ENCODE measurements at regions not wholly inside any gene's neighbourhood (a gene's known extent, or its start where the extent isn't known, plus 50 kb on each side); places are given as distances from the start of the nearest gene placed in this dataset.

DNA sequence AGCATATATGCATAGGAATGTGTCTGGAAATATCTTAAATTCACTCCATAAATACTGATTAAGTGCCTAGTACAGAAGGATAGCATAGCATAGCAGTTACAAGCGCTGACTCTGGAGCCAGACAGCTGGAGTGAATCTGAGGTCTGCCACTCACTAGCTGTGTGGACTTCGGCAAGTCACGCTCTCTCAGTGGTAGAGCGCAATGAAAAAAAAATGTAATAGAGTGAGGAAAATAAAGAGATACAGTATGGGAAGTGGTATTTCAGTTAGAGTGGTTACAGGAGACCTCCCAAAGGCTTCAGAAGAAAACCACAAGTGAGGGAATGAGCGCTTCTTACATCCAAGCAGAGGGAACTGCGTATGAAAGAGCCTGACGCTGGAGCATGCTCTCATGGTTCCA lies 338.9 kb upstream of the PRMT6 start:
- no peaks in the 10 kb centered on the region for H3K27me3 Mint-ChIP-seq (ENCODE audit: unreplicated experiment)
- no peak overlapping the region for H3K4me3 Mint-ChIP-seq (ENCODE audit: unreplicated experiment)
- no peaks in the 10 kb centered on the region for H3K9me3 Mint-ChIP-seq (ENCODE audit: unreplicated experiment)
- no peaks in the 10 kb centered on the region for H3K36me3 Mint-ChIP-seq (ENCODE audit: low read depth, unreplicated experiment)
- no peak overlapping the region for H3K27ac Mint-ChIP-seq (ENCODE audit: unreplicated experiment)
- no peaks in the 10 kb centered on the region for H3K4me1 Mint-ChIP-seq (ENCODE audit: unreplicated experiment)
- DNase-seq (ENCODE audit: low spot score), result no peak
- TF ChIP-seq, protein P1, sequence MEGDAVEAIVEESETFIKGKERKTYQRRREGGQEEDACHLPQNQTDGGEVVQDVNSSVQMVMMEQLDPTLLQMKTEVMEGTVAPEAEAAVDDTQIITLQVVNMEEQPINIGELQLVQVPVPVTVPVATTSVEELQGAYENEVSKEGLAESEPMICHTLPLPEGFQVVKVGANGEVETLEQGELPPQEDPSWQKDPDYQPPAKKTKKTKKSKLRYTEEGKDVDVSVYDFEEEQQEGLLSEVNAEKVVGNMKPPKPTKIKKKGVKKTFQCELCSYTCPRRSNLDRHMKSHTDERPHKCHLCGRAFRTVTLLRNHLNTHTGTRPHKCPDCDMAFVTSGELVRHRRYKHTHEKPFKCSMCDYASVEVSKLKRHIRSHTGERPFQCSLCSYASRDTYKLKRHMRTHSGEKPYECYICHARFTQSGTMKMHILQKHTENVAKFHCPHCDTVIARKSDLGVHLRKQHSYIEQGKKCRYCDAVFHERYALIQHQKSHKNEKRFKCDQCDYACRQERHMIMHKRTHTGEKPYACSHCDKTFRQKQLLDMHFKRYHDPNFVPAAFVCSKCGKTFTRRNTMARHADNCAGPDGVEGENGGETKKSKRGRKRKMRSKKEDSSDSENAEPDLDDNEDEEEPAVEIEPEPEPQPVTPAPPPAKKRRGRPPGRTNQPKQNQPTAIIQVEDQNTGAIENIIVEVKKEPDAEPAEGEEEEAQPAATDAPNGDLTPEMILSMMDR (IDR thresholded peaks at IDR 0.05; ENCODE audit: unreplicated experiment), result no peak

DNA sequence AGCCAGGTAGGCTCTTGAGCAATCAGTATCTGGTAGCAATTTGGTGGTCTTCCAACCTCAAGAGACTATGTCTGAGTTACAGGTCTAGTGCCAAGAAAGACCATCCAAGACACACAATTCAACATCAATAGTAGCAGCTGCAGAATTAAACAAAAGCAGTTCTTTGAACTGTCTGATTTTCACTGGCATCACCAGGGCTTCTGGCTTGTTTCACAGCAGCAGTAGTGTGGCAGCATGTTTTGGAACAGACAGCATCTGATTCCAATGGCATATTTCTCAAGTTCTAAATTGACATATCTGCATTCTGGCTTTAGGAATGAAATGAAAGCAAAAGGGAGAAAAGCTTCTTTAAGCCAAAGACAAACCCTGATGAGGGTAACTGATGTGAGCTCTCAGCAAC lies 334.7 kb upstream of the PRMT6 start:
- H3K4me3 Mint-ChIP-seq (ENCODE audit: unreplicated experiment), result no peak overlapping the region
- TF ChIP-seq, protein P1 (IDR thresholded peaks at IDR 0.05; ENCODE audit: unreplicated experiment), result no peak
- no peaks in the 10 kb centered on the region for H3K36me3 Mint-ChIP-seq (ENCODE audit: low read depth, unreplicated experiment)
- no peaks in the 10 kb centered on the region for H3K4me1 Mint-ChIP-seq (ENCODE audit: unreplicated experiment)
- no peaks in the 10 kb centered on the region for H3K9me3 Mint-ChIP-seq (ENCODE audit: unreplicated experiment)
- H3K27ac Mint-ChIP-seq (ENCODE audit: unreplicated experiment), result no peak overlapping the region
- no peaks in the 10 kb centered on the region for H3K27me3 Mint-ChIP-seq (ENCODE audit: unreplicated experiment)
- DNase-seq (ENCODE audit: low spot score), result no peak

DNA sequence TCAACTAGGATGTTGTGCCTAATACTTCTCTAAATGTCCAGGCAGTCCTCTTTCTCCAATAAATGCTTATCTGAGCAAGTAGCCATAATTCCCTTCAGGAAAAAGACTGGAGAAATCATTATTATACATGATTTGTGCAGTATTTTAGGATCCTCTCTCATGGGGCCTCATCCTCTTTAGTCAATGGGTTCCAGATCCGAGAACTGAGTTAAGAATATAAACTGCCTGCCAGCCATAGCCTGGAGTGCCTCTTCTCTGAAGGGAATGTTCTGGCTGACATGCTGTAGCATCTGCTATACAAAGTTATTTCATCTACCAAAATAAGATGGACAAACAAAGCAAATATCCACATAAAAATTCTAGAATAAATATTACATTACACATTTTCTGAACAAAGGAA lies 334.0 kb upstream of the PRMT6 start:
- DNase-seq (ENCODE audit: low spot score), result no peak
- Mint-ChIP-seq H3K9me3 (ENCODE audit: unreplicated experiment) (no peaks in the 10 kb centered on the region), H3K36me3 (ENCODE audit: low read depth, unreplicated experiment) (no peaks in the 10 kb centered on the region), H3K27ac (ENCODE audit: unreplicated experiment) (no peak overlapping the region), H3K4me3 (ENCODE audit: unreplicated experiment) (no peak overlapping the region), H3K4me1 (ENCODE audit: unreplicated experiment) (no peaks in the 10 kb centered on the region), H3K27me3 (ENCODE audit: unreplicated experiment) (no peaks in the 10 kb centered on the region)
- TF ChIP-seq, protein P1 (IDR thresholded peaks at IDR 0.05; ENCODE audit: unreplicated experiment), result no peak

DNA sequence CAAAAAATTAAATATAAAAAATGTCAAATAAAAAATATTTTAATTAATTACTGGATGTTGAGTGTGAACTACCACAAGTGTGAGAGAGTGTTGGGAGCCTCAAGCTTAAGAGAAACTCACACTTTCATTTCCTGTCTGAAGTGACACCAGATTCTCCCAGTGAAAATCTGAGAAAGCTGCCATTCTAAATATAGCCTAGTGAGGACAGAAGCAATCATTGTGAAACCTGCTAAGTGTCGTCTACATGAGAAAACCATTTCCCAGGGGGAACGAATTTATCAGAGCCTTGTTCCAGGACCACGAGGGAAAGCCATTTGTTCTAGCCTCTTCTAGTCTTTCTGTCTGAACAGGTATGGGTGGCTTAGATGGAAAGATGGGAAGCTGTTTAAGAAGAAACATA lies 329.3 kb upstream of the PRMT6 start:
- Mint-ChIP-seq H3K4me3 (ENCODE audit: unreplicated experiment) (no peak overlapping the region), H3K4me1 (ENCODE audit: unreplicated experiment) (no peaks in the 10 kb centered on the region), H3K9me3 (ENCODE audit: unreplicated experiment) (no peaks in the 10 kb centered on the region), H3K27ac (ENCODE audit: unreplicated experiment) (no peak overlapping the region), H3K27me3 (ENCODE audit: unreplicated experiment) (no peaks in the 10 kb centered on the region), H3K36me3 (ENCODE audit: low read depth, unreplicated experiment) (no peaks in the 10 kb centered on the region)
- TF ChIP-seq, protein P1 (IDR thresholded peaks at IDR 0.05; ENCODE audit: unreplicated experiment), result no peak
- no peak for DNase-seq (ENCODE audit: low spot score)

DNA sequence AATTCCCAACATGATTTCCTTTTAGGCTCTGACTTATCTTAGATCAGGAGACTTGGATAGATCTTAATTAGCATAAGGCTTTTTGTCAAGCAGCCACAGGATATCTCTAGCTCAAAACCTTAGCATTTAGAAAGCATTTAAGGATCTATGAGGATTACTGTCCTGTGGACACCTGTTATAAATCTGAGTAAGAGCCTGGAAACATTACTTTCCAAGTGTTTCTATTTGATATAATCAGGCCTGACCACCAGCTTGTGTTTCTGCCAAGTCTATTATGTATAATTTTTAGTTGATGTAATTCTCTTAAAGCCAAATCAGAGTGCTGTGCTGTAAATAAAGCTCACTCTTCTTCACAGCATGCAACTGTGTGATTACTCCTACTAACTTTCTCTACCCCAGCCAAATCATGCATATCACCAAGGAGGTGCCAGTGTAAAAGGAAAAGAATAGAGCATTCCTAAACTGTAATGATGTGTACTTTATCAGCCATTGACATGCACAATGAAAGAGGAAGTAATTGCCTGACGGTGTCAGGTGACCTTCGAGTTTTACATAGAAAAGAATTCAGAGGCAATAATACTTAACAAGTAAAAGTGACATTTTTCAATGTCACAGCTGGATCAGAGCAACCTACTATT lies 309.9 kb upstream of the PRMT6 start:
- Mint-ChIP-seq H3K27ac (ENCODE audit: unreplicated experiment) (no peak overlapping the region), H3K9me3 (ENCODE audit: unreplicated experiment) (no peaks in the 10 kb centered on the region), H3K27me3 (ENCODE audit: unreplicated experiment) (no peaks in the 10 kb centered on the region), H3K36me3 (ENCODE audit: low read depth, unreplicated experiment) (no peaks in the 10 kb centered on the region), H3K4me3 (ENCODE audit: unreplicated experiment) (no peak overlapping the region), H3K4me1 (ENCODE audit: unreplicated experiment) (peaks cover 4% of the 10 kb centered on the region)
- TF ChIP-seq, protein P1 (IDR thresholded peaks at IDR 0.05; ENCODE audit: unreplicated experiment), result no peak
- no peak for DNase-seq (ENCODE audit: low spot score)
